HG03521 (cell line): ENCODE measurements at regions not wholly inside any gene's neighbourhood (a gene's known extent, or its start where the extent isn't known, plus 50 kb on each side); places are given as distances from the start of the nearest gene placed in this dataset.

Experiments used
- ATAC-seq: cut with Tn5 transposase; IDR thresholded peaks from one replicate; pipeline ENCODE4 v1.9.1; 2021; ENCODE audit warnings: mild to moderate bottlenecking, moderate library complexity; ENCODE audit not compliant: unreplicated experiment

- ATAC-seq, result no peak
Observed at GRCh38 chr2:222146488-222146887, 152.3 kb downstream of the PAX3 start.

DNA sequence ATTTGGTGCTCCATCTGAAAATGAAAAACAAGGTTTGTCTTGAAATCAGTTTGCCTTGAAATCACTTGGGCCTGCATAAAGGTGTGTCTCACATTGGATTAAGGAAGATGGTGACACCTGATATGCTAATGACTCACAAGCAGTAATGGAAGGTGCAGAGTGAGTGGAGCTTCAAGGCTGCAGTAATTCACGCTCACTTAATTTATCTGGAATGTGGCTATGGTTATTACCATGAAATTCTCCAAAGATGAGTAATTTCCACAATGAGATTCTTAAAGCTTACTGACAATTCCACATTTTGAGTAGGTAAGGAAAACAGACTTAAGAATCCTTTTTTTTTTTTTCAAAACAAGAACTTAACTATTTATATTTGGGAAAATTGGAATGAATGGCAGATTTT, 156.8 kb downstream of the PAX3 start:
- no peak for ATAC-seq

GRCh38 chr2:222136106-222136630, 162.6 kb downstream of the PAX3 start:
- no peak for ATAC-seq

GRCh38 chr2:222134654-222135053, 164.1 kb downstream of the PAX3 start:
- no peak for ATAC-seq

DNA sequence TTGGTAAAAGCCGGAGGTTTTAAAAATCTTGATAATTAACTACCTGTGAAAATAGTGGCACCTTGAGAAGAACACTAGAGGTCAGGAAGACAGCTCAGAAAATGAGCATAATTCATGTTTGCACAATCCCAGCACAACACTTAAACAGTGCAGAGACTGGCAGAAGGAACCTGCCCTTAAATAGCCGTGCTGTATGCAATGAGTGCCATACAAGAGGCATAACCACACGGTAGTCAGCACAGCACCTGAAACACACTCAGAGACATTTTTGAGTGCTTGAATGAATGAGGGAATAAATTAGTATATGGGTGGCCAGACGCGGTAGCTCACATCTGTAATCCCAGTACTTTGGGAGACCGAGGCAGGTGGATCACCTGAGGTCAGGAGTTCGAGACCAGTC, 164.9 kb downstream of the PAX3 start:
- no peak for ATAC-seq

- ATAC-seq, result no peak
Observed at GRCh38 chr2:222130855-222131254, 167.9 kb downstream of the PAX3 start.

DNA sequence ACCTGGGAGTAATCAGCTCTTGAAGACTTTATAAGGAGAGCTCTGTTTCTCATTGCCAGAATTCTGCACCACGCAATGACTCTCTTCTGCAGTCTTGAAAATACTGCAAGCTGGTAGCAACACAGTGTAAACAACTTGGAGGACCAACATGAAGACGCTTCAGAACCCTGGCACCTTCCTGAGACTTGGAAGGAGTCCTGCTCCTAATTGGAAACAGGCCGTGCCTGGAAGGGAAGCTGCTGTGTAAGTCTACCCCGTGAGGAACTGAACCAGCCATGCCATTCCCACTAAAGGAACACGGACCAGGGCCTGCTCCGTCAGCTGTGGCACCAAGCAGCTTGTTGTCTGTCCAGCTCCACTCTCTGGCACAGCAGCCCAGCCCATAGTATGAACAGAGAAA, 171.1 kb downstream of the PAX3 start:
- no peak for ATAC-seq

DNA sequence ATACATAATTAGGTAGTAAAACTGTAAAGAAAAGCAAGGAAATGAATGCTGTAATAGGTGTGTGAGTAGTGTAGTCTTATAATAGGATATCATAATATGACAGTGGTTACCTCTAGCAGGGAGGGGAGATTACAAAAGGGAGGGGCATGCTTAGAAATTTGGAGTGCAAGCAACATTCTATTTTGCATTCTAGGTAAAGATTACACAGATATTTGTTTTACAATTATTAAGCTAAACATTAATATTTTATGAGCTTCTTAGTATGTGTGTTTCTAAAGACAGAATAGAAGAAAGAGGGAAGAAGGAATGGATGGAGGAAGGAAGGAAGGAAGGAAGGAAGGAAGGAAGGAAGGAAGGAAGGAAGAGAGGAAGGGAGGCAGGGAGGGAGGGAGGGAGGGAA, 177.9 kb downstream of the PAX3 start:
- ATAC-seq, result no peak

DNA sequence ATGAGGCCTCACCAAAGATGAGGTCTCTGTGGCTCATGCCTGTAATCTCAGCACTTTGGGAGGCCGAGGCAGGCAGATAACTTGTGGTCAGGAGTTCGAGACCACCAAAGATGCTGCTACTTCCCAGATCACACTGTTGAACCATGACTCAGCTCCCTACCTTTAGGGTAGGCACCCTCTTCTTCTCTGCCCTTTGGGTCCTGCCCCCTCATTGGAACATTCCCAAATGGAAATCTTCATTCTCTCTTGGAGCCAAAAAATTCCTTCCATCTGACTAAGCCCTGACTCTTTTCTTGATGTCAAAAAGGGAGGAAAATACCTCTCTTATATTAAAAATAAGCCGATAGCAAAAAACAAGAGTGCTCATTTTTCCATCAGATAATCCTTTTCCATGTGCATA, 183.5 kb downstream of the PAX3 start:
- no peak for ATAC-seq

GRCh38 chr2:222108957-222109585, 189.7 kb downstream of the PAX3 start:
- no peak for ATAC-seq

GRCh38 chr2:222108497-222108896, 190.3 kb downstream of the PAX3 start:
- ATAC-seq, result no peak

DNA sequence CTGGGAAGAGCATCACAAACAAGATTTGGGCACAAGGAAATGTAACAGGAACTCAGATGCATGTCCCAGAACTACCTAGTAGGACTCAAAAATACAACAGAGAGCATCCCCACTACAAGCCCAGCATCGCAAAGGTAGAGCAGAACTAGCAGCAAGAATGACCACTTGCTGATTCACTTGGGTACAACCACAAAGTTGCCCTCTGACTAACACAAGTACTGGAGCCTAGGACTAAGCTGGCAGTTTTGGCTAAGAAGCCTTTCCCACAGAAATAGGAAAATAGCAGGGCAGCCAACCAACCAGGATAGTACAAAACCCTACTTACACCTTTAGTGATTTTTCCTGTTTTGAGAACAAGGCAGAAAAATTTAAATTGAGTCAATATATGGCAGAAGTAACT, 193.8 kb downstream of the PAX3 start:
- ATAC-seq, result no peak

- ATAC-seq, result no peak
Observed at GRCh38 chr2:222102575-222103349, 196.0 kb downstream of the PAX3 start.

DNA sequence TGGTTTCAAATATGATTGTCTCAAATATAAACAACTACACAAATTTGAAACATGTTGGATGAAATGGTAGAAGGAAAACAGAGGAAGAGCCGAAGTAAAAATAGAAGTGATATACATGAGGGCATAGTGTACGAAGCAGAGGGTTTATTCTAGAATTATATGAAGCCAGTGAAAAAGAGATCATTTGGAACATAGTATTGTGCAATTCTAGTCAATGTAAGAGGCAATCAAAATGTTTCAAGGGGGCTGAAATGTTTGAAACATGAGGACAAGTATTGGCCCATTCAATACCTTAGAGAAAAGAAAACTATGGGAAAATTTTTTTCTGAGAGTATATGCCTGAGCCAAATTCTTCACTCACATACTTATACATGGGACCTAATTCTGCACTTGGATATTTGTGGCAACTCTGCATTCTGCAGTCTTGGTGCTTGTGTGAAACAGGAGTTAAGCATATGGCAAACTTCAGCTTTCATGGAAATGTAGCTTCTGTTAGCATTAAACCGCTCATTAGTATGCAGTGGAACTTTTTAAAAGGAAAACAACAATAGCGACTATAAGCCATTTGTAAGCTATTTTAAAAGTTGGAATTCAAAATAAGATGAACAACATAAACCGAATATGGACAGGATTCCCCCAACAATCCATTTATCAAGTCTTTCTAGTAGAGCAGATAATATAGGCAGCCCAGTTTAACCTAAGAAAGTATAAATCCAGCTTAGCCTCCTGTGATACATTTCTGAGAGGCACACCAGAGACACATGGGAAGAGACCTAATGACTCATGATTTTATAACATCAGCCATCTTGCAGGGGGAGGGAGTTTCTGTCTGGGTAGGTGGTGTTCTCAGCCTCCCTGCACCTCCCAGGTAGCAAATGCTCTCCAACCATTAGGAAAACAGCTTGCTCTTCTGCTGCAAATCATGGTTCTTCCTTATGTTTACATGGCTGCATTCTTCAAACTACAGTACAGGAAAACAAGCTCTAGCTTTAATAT, 197.8 kb downstream of the PAX3 start:
- no peak for ATAC-seq

GRCh38 chr2:222088561-222088960, 210.2 kb downstream of the PAX3 start:
- no peak for ATAC-seq

GRCh38 chr2:222087998-222088397, 210.8 kb downstream of the PAX3 start:
- no peak for ATAC-seq

GRCh38 chr2:222082201-222082600, 216.6 kb downstream of the PAX3 start:
- no peak for ATAC-seq

DNA sequence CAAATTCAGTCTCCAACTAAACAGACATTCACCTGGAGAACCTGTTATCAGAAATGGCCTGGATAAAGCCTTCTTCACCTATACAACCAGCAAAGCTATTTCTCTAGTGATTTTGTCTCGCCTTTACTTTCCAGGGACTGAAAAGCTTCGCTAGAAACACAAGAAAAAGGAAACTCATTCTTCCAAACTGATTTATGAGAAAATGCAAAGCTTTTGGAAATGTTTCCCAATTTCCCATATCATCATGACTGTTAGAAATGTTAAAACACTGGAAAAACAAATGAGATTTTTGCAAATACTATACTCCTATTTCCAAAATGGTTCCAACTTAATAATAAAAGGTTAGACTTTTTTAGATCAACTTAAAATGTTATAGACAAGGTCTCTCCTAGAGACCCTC, 218.7 kb downstream of the PAX3 start:
- no peak for ATAC-seq

DNA sequence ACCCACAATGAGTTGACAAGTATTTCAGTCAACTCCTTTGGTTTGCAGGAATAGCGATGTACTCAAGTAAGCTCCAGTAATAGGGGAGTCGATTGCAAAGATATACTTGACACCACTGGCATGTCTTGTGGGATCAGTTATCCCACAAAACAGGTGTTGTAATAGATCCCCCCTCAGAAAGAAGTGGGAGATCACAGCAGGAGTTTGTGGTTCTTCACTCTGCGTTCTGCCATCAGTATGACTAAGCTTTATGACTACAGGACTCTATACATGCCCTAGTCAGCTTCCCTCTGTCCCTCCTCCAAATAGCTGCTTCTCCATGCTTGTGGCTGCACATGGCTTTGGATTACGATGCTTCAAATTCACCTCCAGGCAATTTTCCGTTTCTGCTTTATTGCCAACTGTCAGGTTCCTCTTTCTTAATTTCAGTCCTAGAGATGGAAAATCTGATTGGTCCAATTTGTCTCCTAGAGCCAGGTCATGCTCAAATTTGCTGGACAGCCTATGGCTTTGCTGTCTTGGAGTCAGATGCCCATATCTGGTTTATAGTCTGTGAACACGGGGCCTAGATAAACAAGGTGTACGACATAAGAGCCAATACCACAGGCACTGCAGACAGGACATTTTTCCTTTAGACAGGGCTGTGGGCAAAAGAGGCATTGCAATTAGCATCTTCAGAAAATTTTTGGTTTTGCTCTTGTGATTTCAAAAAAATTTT, 221.7 kb downstream of the PAX3 start:
- ATAC-seq, result no peak

- no peak for ATAC-seq
Observed at GRCh38 chr2:222074674-222075073, 224.1 kb downstream of the PAX3 start.

DNA sequence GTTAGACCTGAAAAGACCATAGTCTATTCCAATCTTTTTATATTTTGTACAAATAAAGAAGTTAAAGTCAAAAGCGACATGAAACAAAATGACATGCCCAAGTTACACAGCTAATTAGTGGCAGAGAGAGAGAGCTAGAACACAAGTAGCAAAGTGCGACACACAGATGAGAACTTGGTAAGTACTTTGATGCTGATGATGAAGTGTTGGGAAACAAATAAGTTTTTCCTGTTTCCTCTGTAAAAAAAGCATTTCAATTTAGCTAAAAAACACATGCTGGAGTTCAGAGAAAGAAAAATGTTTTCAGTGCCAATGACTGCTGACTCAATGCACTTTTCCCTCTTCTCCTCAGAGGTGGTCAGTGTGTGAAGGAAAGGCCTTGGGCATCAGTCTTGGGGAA, 226.9 kb downstream of the PAX3 start:
- no peak for ATAC-seq
